GM19455 (cell line): ENCODE measurements at regions not wholly inside any gene's neighbourhood (a gene's known extent, or its start where the extent isn't known, plus 50 kb on each side); places are given as distances from the start of the nearest gene placed in this dataset.
"Not testable (repeated sequence)": the region's sequence is repeated elsewhere in the genome, so short reads cannot be mapped to it uniquely, and the experiment has no call there.

Experiments
- ATAC-seq: cut with Tn5 transposase; IDR thresholded peaks from one replicate; pipeline ENCODE4 v1.9.1; 2021; ENCODE audit not compliant: unreplicated experiment

GRCh38 chr14:95818581-95818980 is 58.1 kb upstream of the TUNAR start:
- ATAC-seq = no peak

GRCh38 chr14:95817271-95817670 is 59.4 kb upstream of the TUNAR start:
- no peak for ATAC-seq

GRCh38 chr14:95816539-95816938 is 60.1 kb upstream of the TUNAR start:
- no peak for ATAC-seq

GRCh38 chr14:95815226-95815690 is 61.4 kb upstream of the TUNAR start:
- no peak for ATAC-seq

GRCh38 chr14:95814363-95815225 is 62.0 kb upstream of the TUNAR start:
- ATAC-seq = no peak

GRCh38 chr14:95811813-95812212 is 64.8 kb upstream of the TUNAR start:
- ATAC-seq = no peak

GRCh38 chr14:95808371-95808770 is 68.3 kb upstream of the TUNAR start:
- ATAC-seq = no peak

GRCh38 chr14:95796788-95797187 is 79.8 kb upstream of the TUNAR start:
- no peak for ATAC-seq

- no peak for ATAC-seq
Measured at GRCh38 chr14:95787941-95788340, 74.0 kb upstream of the TCL1A start.

- ATAC-seq = no peak
Measured at GRCh38 chr14:95786566-95786965, 72.6 kb upstream of the TCL1A start.

GRCh38 chr14:95784137-95784536 is 70.2 kb upstream of the TCL1A start:
- no peak for ATAC-seq

GRCh38 chr14:95776798-95777534 is 63.0 kb upstream of the TCL1A start:
- no peak for ATAC-seq

- ATAC-seq = peak; percentile 61
Measured at GRCh38 chr14:95774265-95775160, 60.6 kb upstream of the TCL1A start.

- ATAC-seq = no peak
Measured at GRCh38 chr14:95770777-95771176, 56.9 kb upstream of the TCL1A start.

- no peak for ATAC-seq
Measured at GRCh38 chr14:95769976-95770375, 56.1 kb upstream of the TCL1A start.

GRCh38 chr14:95769431-95769830 is 55.5 kb upstream of the TCL1A start:
- ATAC-seq = not testable (repeated sequence)

GRCh38 chr14:95765051-95765450 is 51.1 kb upstream of the TCL1A start:
- no peak for ATAC-seq

- ATAC-seq = no peak
Measured at GRCh38 chr14:95763875-95764274, 50.0 kb upstream of the TCL1A start.
